SK-N-SH treated with all-trans-retinoic acid at 6 μM for 48 hours (cell line): ENCODE measurements at regions not wholly inside any gene's neighbourhood (a gene's known extent, or its start where the extent isn't known, plus 50 kb on each side); places are given as distances from the start of the nearest gene placed in this dataset.

Experiments
- ATAC-seq: fragments of 200-7000 bp; cut with Tn5 transposase; 3 replicates; pipeline ENCODE4 v1.9.1; 2020; ENCODE audit warnings: mild to moderate bottlenecking, moderate library complexity
- ARNTL ChIP-seq: fragments of 450-650 bp; formaldehyde crosslinking; IDR thresholded peaks from 2 replicates; pipeline ENCODE4 v1.5.0; 2020; ENCODE audit warnings: low read depth, mild to moderate bottlenecking, moderate library complexity, borderline replicate concordance
- BACH2 ChIP-seq: fragments of 250-450 bp; sonication (Bioruptor Pico); IDR thresholded peaks from 2 replicates; pipeline ENCODE4 v1.9.0; 2021; ENCODE audit warnings: mild to moderate bottlenecking, borderline replicate concordance
- CSDC2 ChIP-seq: fragments of 250-450 bp; sonication (Bioruptor Pico); IDR thresholded peaks from 2 replicates; pipeline ENCODE4 v1.5.0; 2020; ENCODE audit warnings: mild to moderate bottlenecking, moderate library complexity
- GLIS3 ChIP-seq: fragments of 250-450 bp; sonication (Bioruptor Pico); IDR thresholded peaks from 2 replicates; pipeline ENCODE4 v1.5.0; 2020; ENCODE audit warnings: mild to moderate bottlenecking, moderate library complexity
- ISL1 ChIP-seq: fragments of 250-450 bp; sonication (Bioruptor Pico); IDR thresholded peaks from 2 replicates; pipeline ENCODE4 v2.1.2; 2022; ENCODE audit warnings: mild to moderate bottlenecking, moderate library complexity
- OSR1 ChIP-seq: fragments of 250-450 bp; sonication (Bioruptor Pico); IDR thresholded peaks from 2 replicates; pipeline ENCODE4 v1.8.0; 2022; ENCODE audit warnings: moderate library complexity, mild to moderate bottlenecking, inconsistent platforms
- PPARA ChIP-seq: fragments of 250-450 bp; sonication (Bioruptor Pico); IDR thresholded peaks from 2 replicates; pipeline ENCODE4 v1.5.0; 2020; ENCODE audit warnings: mild to moderate bottlenecking, borderline replicate concordance
- RARB ChIP-seq: fragments of 250-450 bp; sonication (Bioruptor Pico); IDR thresholded peaks from 2 replicates; pipeline ENCODE4 v1.8.0; 2021; ENCODE audit warnings: mild to moderate bottlenecking, moderate library complexity
- SNAI2 ChIP-seq: fragments of 250-450 bp; sonication (Bioruptor Pico); IDR thresholded peaks from 2 replicates; pipeline ENCODE4 v1.5.0; 2020; ENCODE audit warnings: mild to moderate bottlenecking, moderate library complexity
- TCF4 ChIP-seq: fragments of 250-450 bp; sonication (Bioruptor Pico); IDR thresholded peaks from 2 replicates; pipeline ENCODE4 v1.8.0; 2021; ENCODE audit warnings: mild to moderate bottlenecking, moderate library complexity, borderline replicate concordance
- TOX ChIP-seq: fragments of 250-450 bp; sonication (Bioruptor Pico); IDR thresholded peaks from 2 replicates; pipeline ENCODE4 v1.8.0; 2021; ENCODE audit warnings: mild to moderate bottlenecking, moderate library complexity, borderline replicate concordance
- ZC3H10 ChIP-seq: fragments of 250-450 bp; sonication (Bioruptor Pico); IDR thresholded peaks from 2 replicates; pipeline ENCODE4 v1.5.1; 2021; ENCODE audit warnings: mild to moderate bottlenecking, moderate library complexity
- ZFP3 ChIP-seq: fragments of 250-450 bp; sonication (Bioruptor Pico); IDR thresholded peaks from 2 replicates; pipeline ENCODE4 v1.5.0; 2020; ENCODE audit warnings: mild to moderate bottlenecking, moderate library complexity
- ZFP30 ChIP-seq: fragments of 450-650 bp; formaldehyde crosslinking; IDR thresholded peaks from 2 replicates; pipeline ENCODE4 v1.5.0; 2022; ENCODE audit warnings: mild to moderate bottlenecking, moderate library complexity
- ZNF70 ChIP-seq: fragments of 450-650 bp; formaldehyde crosslinking; IDR thresholded peaks from 2 replicates; pipeline ENCODE4 v1.5.0; 2020; ENCODE audit warnings: mild to moderate bottlenecking, moderate library complexity
- TF ChIP-seq, protein P1 (sequence below): fragments of 250-450 bp; sonication (Bioruptor Pico); IDR thresholded peaks from 2 replicates; pipeline ENCODE4 v1.5.1; 2021; ENCODE audit warnings: mild to moderate bottlenecking, moderate library complexity
- TF ChIP-seq, protein P2 (sequence below): fragments of 250-450 bp; sonication (Bioruptor Pico); IDR thresholded peaks from 2 replicates; pipeline ENCODE4 v1.5.1; 2020; ENCODE audit warnings: low read depth, mild to moderate bottlenecking, moderate library complexity
- TF ChIP-seq, protein P3 (sequence below): fragments of 250-450 bp; sonication (Bioruptor Pico); IDR thresholded peaks from 2 replicates; pipeline ENCODE4 v1.8.0; 2021; ENCODE audit warnings: low read depth, mild to moderate bottlenecking, moderate library complexity, borderline replicate concordance
- TF ChIP-seq, protein P4 (sequence below): fragments of 250-450 bp; sonication (Bioruptor Pico); IDR thresholded peaks from 2 replicates; pipeline ENCODE4 v1.5.0; 2020; ENCODE audit warnings: mild to moderate bottlenecking, moderate library complexity
- TF ChIP-seq, protein P5 (sequence below): fragments of 250-450 bp; sonication (Bioruptor Pico); IDR thresholded peaks from 2 replicates; pipeline ENCODE4 v1.8.0; 2020; ENCODE audit warnings: mild to moderate bottlenecking, moderate library complexity, borderline replicate concordance

DNA sequence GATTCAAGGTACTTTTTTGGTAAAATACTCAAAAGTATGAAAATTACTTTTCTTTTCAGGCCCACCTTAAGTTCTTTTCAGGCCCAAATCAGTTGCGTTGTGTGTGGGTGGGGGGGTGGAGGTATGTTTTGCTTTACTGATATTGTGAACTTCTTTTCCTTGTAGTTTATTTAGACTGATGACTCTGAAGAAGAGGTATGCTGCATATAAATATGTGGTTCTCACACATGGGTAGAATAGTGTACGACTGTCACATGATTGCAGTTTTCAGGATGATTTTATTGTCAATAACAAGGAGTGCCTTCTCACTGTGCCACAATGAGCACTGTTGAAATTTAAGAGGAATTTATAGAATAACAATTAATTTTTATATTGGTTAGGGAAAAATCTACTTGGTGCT is 166.6 kb upstream of the ATP2B1 start:
- TF ChIP-seq ARNTL (CRISPR knock-in tag) (no peak), CSDC2 (no peak), TCF4 (no peak), PPARA (no peak), ISL1 (CRISPR knock-in tag) (no peak), GLIS3 (CRISPR knock-in tag) (no peak), ZC3H10 (no peak), SNAI2 (no peak), BACH2 (CRISPR knock-in tag) (no peak), ZFP3 (CRISPR knock-in tag) (no peak), OSR1 (no peak)
- TF ChIP-seq, protein P1, sequence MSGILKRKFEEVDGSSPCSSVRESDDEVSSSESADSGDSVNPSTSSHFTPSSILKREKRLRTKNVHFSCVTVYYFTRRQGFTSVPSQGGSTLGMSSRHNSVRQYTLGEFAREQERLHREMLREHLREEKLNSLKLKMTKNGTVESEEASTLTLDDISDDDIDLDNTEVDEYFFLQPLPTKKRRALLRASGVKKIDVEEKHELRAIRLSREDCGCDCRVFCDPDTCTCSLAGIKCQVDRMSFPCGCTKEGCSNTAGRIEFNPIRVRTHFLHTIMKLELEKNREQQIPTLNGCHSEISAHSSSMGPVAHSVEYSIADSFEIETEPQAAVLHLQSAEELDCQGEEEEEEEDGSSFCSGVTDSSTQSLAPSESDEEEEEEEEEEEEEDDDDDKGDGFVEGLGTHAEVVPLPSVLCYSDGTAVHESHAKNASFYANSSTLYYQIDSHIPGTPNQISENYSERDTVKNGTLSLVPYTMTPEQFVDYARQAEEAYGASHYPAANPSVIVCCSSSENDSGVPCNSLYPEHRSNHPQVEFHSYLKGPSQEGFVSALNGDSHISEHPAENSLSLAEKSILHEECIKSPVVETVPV = no peak
- TF ChIP-seq, protein P2, sequence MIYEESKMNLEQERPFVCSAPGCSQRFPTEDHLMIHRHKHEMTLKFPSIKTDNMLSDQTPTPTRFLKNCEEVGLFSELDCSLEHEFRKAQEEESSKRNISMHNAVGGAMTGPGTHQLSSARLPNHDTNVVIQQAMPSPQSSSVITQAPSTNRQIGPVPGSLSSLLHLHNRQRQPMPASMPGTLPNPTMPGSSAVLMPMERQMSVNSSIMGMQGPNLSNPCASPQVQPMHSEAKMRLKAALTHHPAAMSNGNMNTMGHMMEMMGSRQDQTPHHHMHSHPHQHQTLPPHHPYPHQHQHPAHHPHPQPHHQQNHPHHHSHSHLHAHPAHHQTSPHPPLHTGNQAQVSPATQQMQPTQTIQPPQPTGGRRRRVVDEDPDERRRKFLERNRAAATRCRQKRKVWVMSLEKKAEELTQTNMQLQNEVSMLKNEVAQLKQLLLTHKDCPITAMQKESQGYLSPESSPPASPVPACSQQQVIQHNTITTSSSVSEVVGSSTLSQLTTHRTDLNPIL (CRISPR knock-in tag) = no peak
- TF ChIP-seq, protein P3, sequence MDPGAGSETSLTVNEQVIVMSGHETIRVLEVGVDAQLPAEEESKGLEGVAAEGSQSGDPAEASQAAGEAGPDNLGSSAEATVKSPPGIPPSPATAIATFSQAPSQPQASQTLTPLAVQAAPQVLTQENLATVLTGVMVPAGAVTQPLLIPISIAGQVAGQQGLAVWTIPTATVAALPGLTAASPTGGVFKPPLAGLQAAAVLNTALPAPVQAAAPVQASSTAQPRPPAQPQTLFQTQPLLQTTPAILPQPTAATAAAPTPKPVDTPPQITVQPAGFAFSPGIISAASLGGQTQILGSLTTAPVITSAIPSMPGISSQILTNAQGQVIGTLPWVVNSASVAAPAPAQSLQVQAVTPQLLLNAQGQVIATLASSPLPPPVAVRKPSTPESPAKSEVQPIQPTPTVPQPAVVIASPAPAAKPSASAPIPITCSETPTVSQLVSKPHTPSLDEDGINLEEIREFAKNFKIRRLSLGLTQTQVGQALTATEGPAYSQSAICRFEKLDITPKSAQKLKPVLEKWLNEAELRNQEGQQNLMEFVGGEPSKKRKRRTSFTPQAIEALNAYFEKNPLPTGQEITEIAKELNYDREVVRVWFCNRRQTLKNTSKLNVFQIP (CRISPR knock-in tag) = no peak
- TF ChIP-seq, protein P4, sequence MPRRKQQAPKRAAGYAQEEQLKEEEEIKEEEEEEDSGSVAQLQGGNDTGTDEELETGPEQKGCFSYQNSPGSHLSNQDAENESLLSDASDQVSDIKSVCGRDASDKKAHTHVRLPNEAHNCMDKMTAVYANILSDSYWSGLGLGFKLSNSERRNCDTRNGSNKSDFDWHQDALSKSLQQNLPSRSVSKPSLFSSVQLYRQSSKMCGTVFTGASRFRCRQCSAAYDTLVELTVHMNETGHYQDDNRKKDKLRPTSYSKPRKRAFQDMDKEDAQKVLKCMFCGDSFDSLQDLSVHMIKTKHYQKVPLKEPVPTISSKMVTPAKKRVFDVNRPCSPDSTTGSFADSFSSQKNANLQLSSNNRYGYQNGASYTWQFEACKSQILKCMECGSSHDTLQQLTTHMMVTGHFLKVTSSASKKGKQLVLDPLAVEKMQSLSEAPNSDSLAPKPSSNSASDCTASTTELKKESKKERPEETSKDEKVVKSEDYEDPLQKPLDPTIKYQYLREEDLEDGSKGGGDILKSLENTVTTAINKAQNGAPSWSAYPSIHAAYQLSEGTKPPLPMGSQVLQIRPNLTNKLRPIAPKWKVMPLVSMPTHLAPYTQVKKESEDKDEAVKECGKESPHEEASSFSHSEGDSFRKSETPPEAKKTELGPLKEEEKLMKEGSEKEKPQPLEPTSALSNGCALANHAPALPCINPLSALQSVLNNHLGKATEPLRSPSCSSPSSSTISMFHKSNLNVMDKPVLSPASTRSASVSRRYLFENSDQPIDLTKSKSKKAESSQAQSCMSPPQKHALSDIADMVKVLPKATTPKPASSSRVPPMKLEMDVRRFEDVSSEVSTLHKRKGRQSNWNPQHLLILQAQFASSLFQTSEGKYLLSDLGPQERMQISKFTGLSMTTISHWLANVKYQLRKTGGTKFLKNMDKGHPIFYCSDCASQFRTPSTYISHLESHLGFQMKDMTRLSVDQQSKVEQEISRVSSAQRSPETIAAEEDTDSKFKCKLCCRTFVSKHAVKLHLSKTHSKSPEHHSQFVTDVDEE (CRISPR knock-in tag) = no peak
- ATAC-seq = no peak

DNA sequence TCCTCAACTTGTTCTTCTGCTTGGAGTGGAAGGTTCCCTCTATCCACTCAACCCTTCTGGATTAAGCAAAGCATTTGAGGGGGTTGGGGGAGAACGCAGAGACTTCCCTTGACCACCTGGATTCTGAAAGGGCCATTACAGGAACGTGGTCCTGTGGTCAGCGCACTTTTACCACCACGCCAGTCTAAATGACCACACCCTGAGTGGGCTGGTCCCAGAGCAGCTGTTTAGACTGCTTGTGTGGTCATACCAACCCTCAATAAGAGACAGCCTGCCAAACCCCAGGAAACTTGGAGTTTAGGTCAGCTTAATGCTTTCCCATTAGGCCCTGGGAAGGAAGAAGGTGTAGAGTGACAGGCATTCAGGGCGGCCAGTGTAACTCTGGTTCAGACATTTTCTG is 165.5 kb upstream of the ATP2B1 start:
- ATAC-seq = no peak
- TF ChIP-seq, protein P5, sequence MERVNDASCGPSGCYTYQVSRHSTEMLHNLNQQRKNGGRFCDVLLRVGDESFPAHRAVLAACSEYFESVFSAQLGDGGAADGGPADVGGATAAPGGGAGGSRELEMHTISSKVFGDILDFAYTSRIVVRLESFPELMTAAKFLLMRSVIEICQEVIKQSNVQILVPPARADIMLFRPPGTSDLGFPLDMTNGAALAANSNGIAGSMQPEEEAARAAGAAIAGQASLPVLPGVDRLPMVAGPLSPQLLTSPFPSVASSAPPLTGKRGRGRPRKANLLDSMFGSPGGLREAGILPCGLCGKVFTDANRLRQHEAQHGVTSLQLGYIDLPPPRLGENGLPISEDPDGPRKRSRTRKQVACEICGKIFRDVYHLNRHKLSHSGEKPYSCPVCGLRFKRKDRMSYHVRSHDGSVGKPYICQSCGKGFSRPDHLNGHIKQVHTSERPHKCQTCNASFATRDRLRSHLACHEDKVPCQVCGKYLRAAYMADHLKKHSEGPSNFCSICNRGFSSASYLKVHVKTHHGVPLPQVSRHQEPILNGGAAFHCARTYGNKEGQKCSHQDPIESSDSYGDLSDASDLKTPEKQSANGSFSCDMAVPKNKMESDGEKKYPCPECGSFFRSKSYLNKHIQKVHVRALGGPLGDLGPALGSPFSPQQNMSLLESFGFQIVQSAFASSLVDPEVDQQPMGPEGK (CRISPR knock-in tag) = no peak
- TF ChIP-seq ZNF70 (CRISPR knock-in tag) = no peak
- no peak for TF ChIP-seq GLIS3 (CRISPR knock-in tag)
- TF ChIP-seq OSR1 = no peak
- TF ChIP-seq CSDC2 = no peak
- TF ChIP-seq RARB = no peak
- TF ChIP-seq, all 23 proteins: peak for 0

DNA sequence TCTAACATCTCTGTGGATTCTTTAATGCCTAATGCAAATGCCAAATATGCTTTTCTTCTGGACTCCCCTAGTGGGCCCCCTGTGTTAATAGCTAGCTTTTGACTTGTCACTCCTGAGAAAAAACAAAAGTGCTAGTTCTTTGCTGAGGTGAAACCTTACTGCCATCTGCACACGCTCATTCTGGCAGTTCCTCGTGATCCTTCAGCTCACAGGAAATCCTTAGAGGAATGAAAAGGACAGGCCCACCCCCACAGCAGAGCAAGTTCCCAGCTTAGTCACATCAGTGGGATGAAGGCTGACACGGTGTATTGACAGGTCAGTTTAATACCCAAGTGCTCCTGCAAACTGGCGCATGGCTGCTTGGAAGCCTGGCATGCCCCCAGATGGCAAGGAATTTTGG is 165.1 kb upstream of the ATP2B1 start:
- no peak for ATAC-seq
- TF ChIP-seq, protein P4 (CRISPR knock-in tag) = no peak
- TF ChIP-seq RARB (no peak), SNAI2 (no peak), TCF4 (no peak), ZFP30 (no peak), GLIS3 (CRISPR knock-in tag) (no peak), TOX (CRISPR knock-in tag) (no peak), CSDC2 (no peak), ARNTL (CRISPR knock-in tag) (no peak), ZNF70 (CRISPR knock-in tag) (no peak), ISL1 (CRISPR knock-in tag) (no peak), ZC3H10 (no peak)
- TF ChIP-seq, protein P5 (CRISPR knock-in tag) = no peak
- TF ChIP-seq, protein P2 (CRISPR knock-in tag) = no peak
- TF ChIP-seq, protein P1 = no peak
- TF ChIP-seq, all 23 proteins: peak for 0
